Adrenal gland (tissue), 9 donors: ENCODE measurements at regions not wholly inside any gene's neighbourhood (a gene's known extent, or its start where the extent isn't known, plus 50 kb on each side); places are given as distances from the start of the nearest gene placed in this dataset.

Experiments used
- DNase-seq, 7 donors: peaks; one replicate each; pipeline ENCODE4 v3.0.0-alpha.2; 2019 to 2020
- H3K27ac ChIP-seq, 5 donors: fragments of 200-600 bp; sonication (generic) in 4 of 5; 1 replicate in 3 of 5; 2 replicates in 2 of 5; pipeline versions ENCODE4 v1.5.1 to v1.8.0; 2016 to 2020; ENCODE audit warnings: mild to moderate bottlenecking in 1 of 5
- H3K27me3 ChIP-seq: fragments of 200-600 bp; 2 replicates; pipeline ENCODE4 v1.8.0; 2021
- H3K36me3 ChIP-seq, 2 donors: fragments of 200-600 bp; replicated peaks in 1 of 2; 1 replicate in 1 of 2; 2 replicates in 1 of 2; pipeline versions ENCODE4 v1.5.1 to v1.8.0; 2018 to 2022
- H3K4me1 ChIP-seq, 2 donors: fragments of 200-600 bp; replicated peaks in 1 of 2; 1 replicate in 1 of 2; 2 replicates in 1 of 2; pipeline versions ENCODE4 v1.5.1 to v1.8.0; 2018 to 2021
- H3K4me3 ChIP-seq, 4 donors: fragments of 200-600 bp; sonication (generic) in 3 of 4; one replicate each; pipeline ENCODE4 v1.5.1; 2016 to 2018
- H3K9me3 ChIP-seq, 3 donors: fragments of 200-600 bp; sonication (generic) in 1 of 3; replicated peaks in 1 of 3; 1 replicate in 2 of 3; 2 replicates in 1 of 3; pipeline versions ENCODE4 v1.5.1 to v1.8.0; 2016 to 2021
- POLR2A ChIP-seq, 2 donors: fragments of 450-650 bp; IDR thresholded peaks; one replicate each; pipeline ENCODE4 v1.6.1; 2017; ENCODE audit warnings: antibody characterized with exemption in 2 of 2, mild to moderate bottlenecking in 2 of 2, moderate library complexity in 1 of 2
- WGBS, 4 donors: extraction: QIAGEN DNeasy Blood & Tissue Kit in 2 of 4; methylation state at CpG; one replicate each; pipeline versions ENCODE4 v1.1.5 to v1.1.7; 2013 to 2017; 5-methylcytosine and 5-hydroxymethylcytosine counted together
- intact Hi-C, 2 donors: fragments of 100-400 bp; cut with DNase I; formaldehyde crosslinking; loops; one replicate each; pipeline versions ENCODE4 v1.14.1 to v1.15.0; 2022 to 2023
- TF ChIP-seq, protein P1 (sequence below), 6 experiments: fragments of 450-650 bp in 4 of 6; fragments of 200-600 bp in 2 of 6; sonication (generic) in 1 of 6; IDR thresholded peaks; 1 replicate in 5 of 6; 2 replicates in 1 of 6; pipeline versions ENCODE4 v1.5.1 to v1.8.0; 2016 to 2021; ENCODE audit warnings: antibody characterized with exemption in 6 of 6, mild to moderate bottlenecking in 2 of 6, moderate library complexity in 1 of 6
- donor health status: healthy with polysubstance abuse.
- donor health status: Bipolar disorder and iron deficiency.
- donor health status: DM: yes; HTN: yes; CAD: no.
- donor health status: DM: no; HTN: no; CAD: no.
- donor health status: DM: no; HTN: no; CAD: no.

DNA sequence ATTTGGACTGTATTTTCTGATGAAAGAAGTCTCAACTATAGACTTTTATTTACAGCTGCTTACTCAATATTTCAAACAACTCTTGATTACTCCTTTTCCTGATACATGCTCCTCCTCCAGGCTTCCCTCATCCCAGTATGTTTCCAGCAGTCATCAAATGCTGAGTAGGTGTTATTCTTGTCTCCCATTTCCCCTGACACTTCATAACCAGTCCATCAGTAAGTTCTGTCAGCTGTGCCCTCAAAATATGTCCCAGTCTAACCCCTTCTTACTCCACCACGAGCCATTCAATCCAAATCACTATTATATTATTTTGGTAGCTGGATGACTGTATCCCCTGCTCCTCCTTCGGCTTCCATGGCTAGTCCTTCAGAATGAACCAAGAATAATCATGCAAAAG is 189.1 kb upstream of the DTNA start:
- TF ChIP-seq, protein P1, sequence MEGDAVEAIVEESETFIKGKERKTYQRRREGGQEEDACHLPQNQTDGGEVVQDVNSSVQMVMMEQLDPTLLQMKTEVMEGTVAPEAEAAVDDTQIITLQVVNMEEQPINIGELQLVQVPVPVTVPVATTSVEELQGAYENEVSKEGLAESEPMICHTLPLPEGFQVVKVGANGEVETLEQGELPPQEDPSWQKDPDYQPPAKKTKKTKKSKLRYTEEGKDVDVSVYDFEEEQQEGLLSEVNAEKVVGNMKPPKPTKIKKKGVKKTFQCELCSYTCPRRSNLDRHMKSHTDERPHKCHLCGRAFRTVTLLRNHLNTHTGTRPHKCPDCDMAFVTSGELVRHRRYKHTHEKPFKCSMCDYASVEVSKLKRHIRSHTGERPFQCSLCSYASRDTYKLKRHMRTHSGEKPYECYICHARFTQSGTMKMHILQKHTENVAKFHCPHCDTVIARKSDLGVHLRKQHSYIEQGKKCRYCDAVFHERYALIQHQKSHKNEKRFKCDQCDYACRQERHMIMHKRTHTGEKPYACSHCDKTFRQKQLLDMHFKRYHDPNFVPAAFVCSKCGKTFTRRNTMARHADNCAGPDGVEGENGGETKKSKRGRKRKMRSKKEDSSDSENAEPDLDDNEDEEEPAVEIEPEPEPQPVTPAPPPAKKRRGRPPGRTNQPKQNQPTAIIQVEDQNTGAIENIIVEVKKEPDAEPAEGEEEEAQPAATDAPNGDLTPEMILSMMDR (IDR thresholded peaks at IDR 0.05), result no peak
- TF ChIP-seq POLR2A (IDR thresholded peaks at IDR 0.05), result no peak
- no peaks in the 10 kb centered on the region for H3K36me3 ChIP-seq
- intact Hi-C loops, result no loop called here
- WGBS, 4 donors, result 71 to 79% (median 76%) methylated on average over 2 of the region's 2 CpGs
- DNase-seq, result no peak
- no peaks in the 10 kb centered on the region for H3K9me3 ChIP-seq
- no peaks in the 10 kb centered on the region for H3K27me3 ChIP-seq
- H3K4me1 ChIP-seq, result no peaks in the 10 kb centered on the region
- H3K27ac ChIP-seq, result no peak overlapping the region
- H3K4me3 ChIP-seq, result no peak overlapping the region

DNA sequence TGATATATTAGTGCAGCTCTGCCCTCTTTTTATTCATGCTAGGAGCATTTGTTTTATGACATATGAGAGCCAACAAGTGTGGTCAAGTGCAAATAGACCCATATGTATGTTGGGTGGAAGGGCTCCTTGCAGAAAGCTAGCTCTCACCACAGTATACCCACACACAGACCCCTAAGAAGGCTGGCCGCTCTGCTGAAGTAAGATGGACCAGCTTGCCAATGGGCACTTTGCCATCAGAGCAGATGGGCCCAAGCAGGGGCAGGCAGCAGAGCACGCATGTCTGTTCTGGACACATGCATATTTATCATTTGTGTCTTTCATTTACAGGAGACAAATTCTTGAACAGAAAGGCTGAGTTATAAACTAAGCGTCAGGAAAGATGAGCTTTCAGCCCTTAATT is 187.5 kb upstream of the DTNA start:
- WGBS, 4 donors, result 70 to 76% (median 73%) methylated on average over 3 of the region's 3 CpGs
- no peaks in the 10 kb centered on the region for H3K27me3 ChIP-seq
- H3K4me3 ChIP-seq, result no peak overlapping the region
- no peaks in the 10 kb centered on the region for H3K9me3 ChIP-seq
- intact Hi-C loops, result no loop called here
- TF ChIP-seq POLR2A (IDR thresholded peaks at IDR 0.05), result no peak
- TF ChIP-seq, protein P1 (IDR thresholded peaks at IDR 0.05), result no peak
- no peaks in the 10 kb centered on the region for H3K4me1 ChIP-seq
- no peaks in the 10 kb centered on the region for H3K36me3 ChIP-seq
- H3K27ac ChIP-seq, result no peak overlapping the region
- DNase-seq, result no peak

DNA sequence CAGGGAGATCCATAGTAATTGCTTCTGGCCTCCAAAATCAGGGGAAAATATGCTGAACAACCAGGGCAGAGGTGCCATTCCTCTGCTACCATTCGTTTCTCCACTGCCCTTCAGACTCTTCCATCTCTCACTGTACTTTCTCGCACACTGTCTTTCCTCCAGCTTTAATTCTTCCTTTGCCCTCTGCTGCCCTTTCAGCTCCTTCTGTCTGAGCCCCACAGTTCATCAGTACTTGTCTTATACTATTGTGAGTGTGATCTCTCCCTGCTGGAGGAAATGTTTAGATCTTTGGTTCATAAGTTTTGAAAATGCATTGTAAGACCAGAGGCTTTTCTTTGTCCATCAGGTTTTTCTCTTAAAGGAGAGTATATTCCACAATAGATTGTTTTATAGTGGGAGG is 184.9 kb upstream of the DTNA start:
- Histone ChIP-seq H3K27ac (no peak overlapping the region), H3K9me3 (no peaks in the 10 kb centered on the region), H3K27me3 (no peaks in the 10 kb centered on the region), H3K4me3 (no peak overlapping the region), H3K36me3 (no peaks in the 10 kb centered on the region), H3K4me1 (no peaks in the 10 kb centered on the region)
- no peak for DNase-seq
- intact Hi-C loops, result no loop called here
- no peak for TF ChIP-seq POLR2A (IDR thresholded peaks at IDR 0.05)
- TF ChIP-seq, protein P1 (IDR thresholded peaks at IDR 0.05), result no peak
- 41 to 56% (median 52%) methylated on average over 2 of the region's 2 CpGs for WGBS, 4 donors

DNA sequence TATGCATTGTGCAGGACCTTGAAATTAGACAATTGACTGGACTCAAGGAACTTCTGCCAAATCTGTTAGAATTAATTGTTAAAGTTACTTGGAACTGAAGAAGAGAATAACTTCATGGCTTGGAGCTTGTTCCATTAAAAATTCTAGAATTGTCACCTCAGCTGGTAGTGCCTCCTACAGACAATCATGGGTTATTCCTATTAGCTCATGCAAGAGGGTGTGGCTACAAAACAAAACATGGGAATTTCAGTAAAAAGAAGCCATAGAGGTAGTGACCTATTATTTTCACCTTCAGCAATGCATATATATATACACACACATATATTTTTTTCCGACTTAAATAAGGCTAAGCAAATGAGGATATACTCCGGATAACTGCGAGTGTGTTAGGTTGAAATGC is 181.9 kb upstream of the DTNA start:
- Histone ChIP-seq H3K36me3 (no peaks in the 10 kb centered on the region), H3K27ac (no peak overlapping the region), H3K27me3 (no peaks in the 10 kb centered on the region), H3K9me3 (no peaks in the 10 kb centered on the region), H3K4me1 (no peaks in the 10 kb centered on the region), H3K4me3 (no peak overlapping the region)
- TF ChIP-seq, protein P1 (IDR thresholded peaks at IDR 0.05), result no peak
- no peak for TF ChIP-seq POLR2A (IDR thresholded peaks at IDR 0.05)
- no peak for DNase-seq
- intact Hi-C loops, result no loop called here
- 83 to 93% (median 86%) methylated on average over 3 of the region's 3 CpGs for WGBS, 4 donors
